ENCODE measurements at regions not wholly inside any gene's neighbourhood (a gene's known extent, or its start where the extent isn't known, plus 50 kb on each side); places are given as distances from the start of the nearest gene placed in this dataset.

- TF ChIP-seq CTCF (IDR thresholded peaks at IDR 0.05) (no peak), POLR2A (IDR thresholded peaks at IDR 0.05) (no peak)
Observed at GRCh38 chr10:84675060-84675459, 346.7 kb downstream of the CCSER2 start.
